Limb (tissue), 2 donors: ENCODE measurements at regions not wholly inside any gene's neighbourhood (a gene's known extent, or its start where the extent isn't known, plus 50 kb on each side); places are given as distances from the start of the nearest gene placed in this dataset.
"Not testable (repeated sequence)": the region's sequence is repeated elsewhere in the genome, so short reads cannot be mapped to it uniquely, and the experiment has no call there.

ENCODE experiments used
- DNase-seq, 2 donors: peaks; one replicate each; pipeline ENCODE4 v3.0.0-alpha.2; 2016; ENCODE audit errors: extremely low spot score in 2 of 2

GRCh38 chr7:34463830-34464229 lies 194.2 kb upstream of the NPSR1 start:
- DNase-seq = no peak

GRCh38 chr7:34471844-34472243 lies 186.2 kb upstream of the NPSR1 start:
- no peak for DNase-seq

- no peak for DNase-seq
Measured at GRCh38 chr7:34486371-34486770, 171.6 kb upstream of the NPSR1 start.

- no peak for DNase-seq
Measured at GRCh38 chr7:34487391-34488115, 170.5 kb upstream of the NPSR1 start.

DNA sequence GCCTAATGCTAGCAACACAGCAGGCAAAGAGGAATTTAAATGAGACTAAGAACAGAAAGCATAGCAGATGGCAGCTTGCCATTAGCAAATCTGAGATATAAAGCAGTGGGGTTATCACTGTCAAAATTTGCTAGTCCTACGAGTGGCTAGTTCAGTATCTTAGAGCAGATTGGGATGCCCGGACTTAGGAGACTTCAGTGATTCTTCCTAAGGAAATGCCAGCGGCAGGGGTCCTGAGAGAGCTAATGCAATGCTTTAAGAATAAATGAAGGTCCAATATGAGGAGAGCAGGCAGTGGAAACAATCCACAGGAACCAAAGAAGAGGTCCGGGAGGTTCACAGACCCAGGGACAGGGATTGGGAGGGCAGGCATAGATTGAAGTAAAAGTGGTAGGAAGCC lies 169.3 kb upstream of the NPSR1 start:
- no peak for DNase-seq

DNA sequence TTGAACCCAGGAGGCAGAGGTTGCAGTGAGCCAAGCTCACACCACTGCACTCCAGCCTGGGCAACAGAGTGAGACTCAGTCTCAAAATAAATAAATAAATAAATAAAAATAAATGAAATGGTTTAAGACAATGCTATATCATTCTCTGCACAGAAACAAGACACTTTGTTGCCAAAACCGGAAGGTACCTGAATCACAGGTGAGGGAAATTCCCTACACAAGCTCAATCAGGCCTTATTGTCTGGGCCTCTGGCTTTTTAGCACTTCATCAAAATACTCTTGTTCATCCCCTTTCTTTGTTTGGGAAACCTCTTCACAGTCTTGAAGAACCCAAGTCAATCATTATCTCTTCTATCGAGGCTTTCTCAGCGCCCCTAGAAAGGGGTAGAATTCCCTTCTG lies 166.1 kb upstream of the NPSR1 start:
- no peak for DNase-seq

GRCh38 chr7:34493752-34494151 lies 164.3 kb upstream of the NPSR1 start:
- DNase-seq = no peak

GRCh38 chr7:34497153-34497777 lies 160.8 kb upstream of the NPSR1 start:
- DNase-seq = no peak

- no peak for DNase-seq
Measured at GRCh38 chr7:34501156-34501555, 156.9 kb upstream of the NPSR1 start.

DNA sequence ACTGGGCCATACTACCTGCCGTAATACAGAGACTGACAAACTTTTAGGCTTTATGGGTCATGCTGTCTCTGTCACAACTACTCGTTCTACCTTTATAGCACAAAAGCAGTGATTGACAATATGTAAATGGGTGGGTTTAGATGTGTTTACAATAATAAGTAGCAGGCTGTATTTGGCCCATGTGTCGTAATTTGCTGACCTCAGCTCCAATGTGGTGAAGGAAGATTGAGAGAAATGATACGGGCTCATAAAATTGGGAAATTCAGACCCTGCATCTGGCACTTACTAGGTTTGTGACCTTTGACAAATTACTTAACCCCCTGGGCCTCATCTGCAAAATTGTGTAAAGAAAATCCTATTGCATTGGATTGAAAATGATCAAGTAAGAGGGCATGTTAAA lies 150.8 kb upstream of the NPSR1 start:
- no peak for DNase-seq

- no peak for DNase-seq
Measured at GRCh38 chr7:34523226-34523918, 134.6 kb upstream of the NPSR1 start.

DNA sequence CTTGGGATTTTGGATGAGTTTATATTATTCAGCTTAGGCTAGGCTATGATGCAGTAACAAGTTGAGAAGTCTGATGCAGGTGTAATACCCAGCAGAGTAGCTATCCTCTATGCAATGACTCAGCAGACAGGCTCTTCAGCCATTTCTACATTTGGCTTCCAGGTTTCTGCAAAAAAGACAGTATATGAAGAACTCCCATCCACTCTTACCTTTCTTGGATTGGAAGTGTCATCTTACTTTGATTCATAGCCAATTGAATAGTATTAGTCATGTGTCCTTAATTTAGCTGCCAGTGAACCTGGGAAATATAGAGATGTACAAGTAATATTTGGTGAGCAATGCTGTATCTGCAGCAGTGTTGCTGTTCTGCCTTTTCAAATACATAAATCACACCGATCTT lies 127.8 kb upstream of the NPSR1 start:
- no peak for DNase-seq

- DNase-seq = no peak
Measured at GRCh38 chr7:34539003-34539402, 119.0 kb upstream of the NPSR1 start.

GRCh38 chr7:34544621-34545020 lies 113.4 kb upstream of the NPSR1 start:
- no peak for DNase-seq

DNA sequence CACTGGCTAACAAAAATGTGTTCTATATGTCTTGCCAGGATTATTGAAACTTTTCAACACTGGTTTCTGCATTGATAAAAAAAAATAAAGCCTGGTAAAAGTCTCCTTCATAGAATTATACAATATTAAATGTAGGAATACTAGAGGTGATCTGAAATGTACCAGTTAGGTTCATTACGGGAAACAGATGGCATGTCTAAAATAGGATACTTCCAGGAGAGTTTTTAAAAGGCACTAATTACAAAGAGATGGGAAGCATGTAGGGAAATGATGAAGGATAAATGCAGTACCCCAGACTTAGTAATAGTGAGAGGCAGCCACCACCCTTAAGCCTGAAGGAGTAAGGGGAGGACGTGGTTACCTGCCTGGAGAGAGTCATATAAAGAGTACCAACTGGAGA lies 107.0 kb upstream of the NPSR1 start:
- no peak for DNase-seq

- DNase-seq = no peak
Measured at GRCh38 chr7:34552502-34552901, 105.5 kb upstream of the NPSR1 start.

DNA sequence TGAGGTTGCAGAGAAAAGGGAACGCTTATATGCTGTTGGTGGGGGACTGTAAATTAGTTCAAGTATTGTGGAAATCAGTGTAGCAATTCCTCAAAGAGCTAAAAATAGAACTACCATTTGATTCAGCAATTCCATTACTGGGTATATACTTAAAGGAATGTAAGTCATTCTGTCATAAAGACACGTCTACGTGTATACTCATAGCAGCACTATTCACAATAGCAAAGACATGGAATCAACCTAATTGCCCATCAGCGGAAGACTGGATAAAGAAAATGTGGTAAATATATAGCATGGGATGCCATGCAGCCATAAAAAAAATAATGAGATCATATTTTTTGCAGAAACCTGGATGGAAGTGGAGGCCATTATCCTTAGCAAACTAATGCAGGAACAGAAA lies 100.0 kb upstream of the NPSR1 start:
- DNase-seq = no peak

DNA sequence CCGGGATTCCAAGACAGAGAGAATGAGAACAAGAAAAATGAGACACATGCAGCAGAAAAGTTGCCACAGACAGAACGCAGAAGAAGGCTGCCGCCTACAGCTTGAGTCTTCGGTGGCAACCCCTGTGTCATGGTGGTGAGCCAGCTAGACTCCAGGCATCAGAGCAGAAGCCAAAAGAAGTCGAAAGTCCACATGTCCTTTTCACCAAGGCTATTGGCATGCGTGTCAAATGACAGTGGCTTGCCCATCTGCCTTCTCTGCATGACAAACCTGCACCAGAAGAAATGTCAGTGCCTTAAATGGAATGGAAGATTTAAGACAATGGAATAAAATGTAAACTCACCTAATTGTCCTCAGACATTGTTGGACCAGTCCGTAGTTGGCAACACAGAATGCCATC lies 93.9 kb upstream of the NPSR1 start:
- DNase-seq = no peak

GRCh38 chr7:34567906-34568305 lies 90.1 kb upstream of the NPSR1 start:
- no peak for DNase-seq

DNA sequence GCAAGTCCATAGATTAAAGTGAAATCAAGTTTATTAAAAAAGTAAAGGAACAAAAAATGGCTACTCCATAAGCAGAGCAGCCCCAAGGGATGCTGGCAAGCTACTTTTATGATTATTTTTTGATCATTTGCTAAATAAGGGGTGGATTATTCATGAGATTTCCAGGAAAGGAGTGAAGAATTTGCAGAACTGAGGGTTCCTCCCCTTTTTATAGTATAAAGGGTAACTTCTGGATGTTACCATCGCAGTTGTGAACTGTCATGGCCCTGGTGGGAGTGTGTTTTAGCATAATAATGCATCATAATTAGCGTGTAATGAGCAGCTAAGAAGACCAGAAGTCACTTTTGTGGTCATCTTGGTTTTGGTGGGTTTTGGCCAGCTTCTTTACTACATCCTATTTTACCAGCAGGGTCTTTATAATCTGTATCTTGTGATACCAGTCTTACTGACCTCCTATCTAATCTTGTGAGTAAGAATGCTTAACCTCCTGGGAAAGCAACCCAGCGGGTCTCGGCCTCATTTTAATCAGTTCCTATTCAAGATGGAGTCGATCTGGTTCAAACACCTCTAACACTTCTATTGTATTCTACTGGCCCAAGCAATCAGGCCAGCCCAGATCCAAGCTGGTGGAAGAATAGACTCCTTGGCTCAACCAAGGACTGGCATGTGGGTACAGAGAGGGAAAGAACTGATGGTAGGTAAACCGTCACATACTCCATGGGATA lies 87.9 kb upstream of the NPSR1 start:
- DNase-seq = no peak

DNA sequence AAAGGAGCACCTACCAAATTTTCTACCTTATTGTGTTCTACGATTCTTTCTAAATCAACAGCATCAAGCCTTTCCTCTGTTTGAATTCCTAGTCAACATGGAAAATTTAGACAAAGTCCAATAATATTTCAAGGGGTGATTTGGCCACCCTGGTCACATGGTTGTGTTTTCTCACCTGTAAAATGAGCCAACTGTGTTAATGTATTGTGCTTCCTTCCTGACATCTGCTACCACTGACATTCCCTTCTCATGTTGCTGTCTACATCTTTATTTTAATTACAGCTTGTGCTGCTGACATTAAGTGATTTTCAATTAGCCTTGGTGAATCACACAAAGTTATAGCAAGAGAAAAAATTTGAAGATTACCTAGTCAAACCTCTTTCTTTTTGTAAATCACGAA lies 83.0 kb upstream of the NPSR1 start:
- DNase-seq = no peak

GRCh38 chr7:34577934-34578333 lies 80.1 kb upstream of the NPSR1 start:
- not testable (repeated sequence) for DNase-seq
